CD14-positive monocyte (primary cell): ENCODE measurements at regions not wholly inside any gene's neighbourhood (a gene's known extent, or its start where the extent isn't known, plus 50 kb on each side); places are given as distances from the start of the nearest gene placed in this dataset.
"Not testable (repeated sequence)": the region's sequence is repeated elsewhere in the genome, so short reads cannot be mapped to it uniquely, and the experiment has no call there.

Experiments used
- DNase-seq, 3 donors: peaks; one replicate each; pipeline ENCODE4 v3.0.0-alpha.2; 2011 to 2022
- H2AFZ ChIP-seq: 2 replicates; pipeline ENCODE4 v1.6.0; 2012; ENCODE audit warnings: mild to moderate bottlenecking, low read depth, low read length, inconsistent platforms; ENCODE audit not compliant: insufficient read depth, poor library complexity, severe bottlenecking
- H3K27ac ChIP-seq, 2 donors: 1 replicate in 1 of 2; 2 replicates in 1 of 2; pipeline ENCODE4 v1.5.1; 2012 to 2013; ENCODE audit warnings: low read length in 2 of 2, control low read depth in 1 of 2, inconsistent platforms in 1 of 2, low read depth in 1 of 2, mild to moderate bottlenecking in 1 of 2
- H3K27me3 ChIP-seq, 2 donors: one replicate each; pipeline versions ENCODE4 v1.6.0 to v1.6.1; 2011 to 2013; ENCODE audit warnings: low read length in 2 of 2; ENCODE audit not compliant: control insufficient read depth in 2 of 2, insufficient read depth in 2 of 2
- H3K36me3 ChIP-seq, 2 donors: replicated peaks in 1 of 2; 1 replicate in 1 of 2; 2 replicates in 1 of 2; pipeline versions ENCODE4 v1.5.1 to v1.6.1; 2012 to 2013; ENCODE audit warnings: low read length in 2 of 2, control low read depth in 1 of 2, inconsistent platforms in 1 of 2, mild to moderate bottlenecking in 1 of 2; ENCODE audit not compliant: insufficient read depth in 2 of 2, control insufficient read depth in 1 of 2
- H3K4me1 ChIP-seq, 2 donors: 1 replicate in 1 of 2; 2 replicates in 1 of 2; pipeline versions ENCODE4 v1.5.1 to v1.6.1; 2012 to 2013; ENCODE audit warnings: low read length in 2 of 2, control low read depth in 1 of 2, inconsistent platforms in 1 of 2, mild to moderate bottlenecking in 1 of 2, moderate library complexity in 1 of 2; ENCODE audit not compliant: insufficient read depth in 2 of 2, control insufficient read depth in 1 of 2
- H3K4me2 ChIP-seq: replicated peaks from 2 replicates; pipeline ENCODE3; 2012; ENCODE audit warnings: low read length, moderate library complexity, mild to moderate bottlenecking; ENCODE audit not compliant: poor library complexity, severe bottlenecking; ENCODE audit errors: extremely low read depth
- H3K4me3 ChIP-seq, 3 experiments: fragments of 200-600 bp in 1 of 3; sonication (generic) in 1 of 3; replicated peaks in 1 of 3; 1 replicate in 2 of 3; 2 replicates in 1 of 3; pipeline ENCODE4 v1.5.1; 2011 to 2013; ENCODE audit warnings: low read length in 3 of 3, mild to moderate bottlenecking in 3 of 3, control low read depth in 2 of 3, low read depth in 2 of 3, inconsistent platforms in 1 of 3, moderate library complexity in 1 of 3
- H3K79me2 ChIP-seq: 2 replicates; pipeline ENCODE4 v1.6.0; 2012; ENCODE audit warnings: mild to moderate bottlenecking, control low read depth, inconsistent platforms, low read length, moderate library complexity; ENCODE audit not compliant: insufficient read depth
- H3K9ac ChIP-seq: 2 replicates; pipeline ENCODE4 v1.6.0; 2017; ENCODE audit warnings: low read length, mild to moderate bottlenecking; ENCODE audit not compliant: insufficient read depth, poor library complexity, severe bottlenecking
- H3K9me3 ChIP-seq, 2 donors: replicated peaks in 1 of 2; 1 replicate in 1 of 2; 2 replicates in 1 of 2; pipeline versions ENCODE4 v1.5.1 to v1.6.1; 2012 to 2013; ENCODE audit warnings: low read length in 2 of 2, control low read depth in 1 of 2; ENCODE audit not compliant: control insufficient read depth in 1 of 2, insufficient read depth in 1 of 2
- H4K20me1 ChIP-seq: 2 replicates; pipeline ENCODE4 v1.6.0; 2012; ENCODE audit warnings: mild to moderate bottlenecking, low read length, control low read depth, moderate library complexity; ENCODE audit not compliant: insufficient read depth
- H3K27ac Mint-ChIP-seq, 7 donors: one replicate each; pipeline ENCODE4 v1.8.0; 2020; ENCODE audit warnings: mild to moderate bottlenecking in 7 of 7, mixed read lengths in 7 of 7, moderate library complexity in 6 of 7, inconsistent platforms in 2 of 7
- H3K27me3 Mint-ChIP-seq, 3 donors: one replicate each; pipeline ENCODE4 v1.8.0; 2021 to 2022; ENCODE audit warnings: low read depth in 3 of 3, mild to moderate bottlenecking in 3 of 3, mixed read lengths in 3 of 3, moderate library complexity in 3 of 3, inconsistent platforms in 1 of 3
- H3K36me3 Mint-ChIP-seq, 2 donors: one replicate each; pipeline ENCODE4 v1.8.0; 2020; ENCODE audit warnings: mixed read lengths in 2 of 2, inconsistent platforms in 1 of 2, mild to moderate bottlenecking in 1 of 2
- H3K4me1 Mint-ChIP-seq: one replicate; pipeline ENCODE4 v1.8.0; 2020; ENCODE audit warnings: mild to moderate bottlenecking, mixed read lengths
- H3K4me3 Mint-ChIP-seq, 2 donors: one replicate each; pipeline ENCODE4 v1.8.0; 2020; ENCODE audit warnings: mild to moderate bottlenecking in 2 of 2, mixed read lengths in 2 of 2, moderate library complexity in 1 of 2
- H3K9me3 Mint-ChIP-seq, 7 donors: one replicate each; pipeline ENCODE4 v1.8.0; 2020 to 2022; ENCODE audit warnings: mixed read lengths in 7 of 7, mild to moderate bottlenecking in 6 of 7, moderate library complexity in 6 of 7, inconsistent platforms in 2 of 7
- WGBS: methylation state at CpG from one replicate; pipeline ENCODE4 v1.1.5; 2013; ENCODE audit warnings: missing lambda C conversion rate; ENCODE audit not compliant: insufficient coverage; 5-methylcytosine and 5-hydroxymethylcytosine counted together
- intact Hi-C, 2 donors: fragments of 100-400 bp; cut with micrococcal nuclease; formaldehyde crosslinking; loops; one replicate each; pipeline versions ENCODE4 v1.15.0 to v1.15.1; 2023

DNA sequence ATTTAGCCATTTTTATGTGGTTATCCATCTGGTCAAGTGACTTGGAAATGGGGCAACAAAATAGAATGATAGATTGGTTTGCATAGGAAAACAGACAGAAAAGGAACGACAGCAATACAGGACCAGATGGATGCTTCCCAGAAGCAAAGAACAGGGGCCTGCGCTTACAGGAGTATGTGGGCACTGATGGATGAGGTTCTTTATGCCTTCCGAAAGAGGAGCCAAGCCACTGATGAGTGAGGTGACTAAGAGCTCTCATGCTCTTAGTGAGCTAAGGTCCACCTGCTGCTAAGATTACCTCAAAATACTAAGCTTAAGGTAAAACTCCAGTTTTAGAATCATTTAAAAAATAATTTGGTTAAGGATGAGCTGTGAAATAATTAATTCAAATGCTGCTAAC lies 247.4 kb upstream of the FAM240B start:
- H3K4me3 Mint-ChIP-seq, H3K4me1 Mint-ChIP-seq, H3K4me3 ChIP-seq, H3K4me1 ChIP-seq, DNase-seq, H3K27ac ChIP-seq, H3K9me3 Mint-ChIP-seq, H3K27me3 Mint-ChIP-seq, H3K79me2 ChIP-seq, H3K27ac Mint-ChIP-seq, H3K36me3 ChIP-seq, H2AFZ ChIP-seq, H3K36me3 Mint-ChIP-seq, H3K27me3 ChIP-seq, H3K9ac ChIP-seq, intact Hi-C loops, H3K4me2 ChIP-seq, H3K9me3 ChIP-seq, H4K20me1 ChIP-seq: not testable (repeated sequence)
- no CpG with 5 or more reads among the region's 3 CpGs for WGBS

DNA sequence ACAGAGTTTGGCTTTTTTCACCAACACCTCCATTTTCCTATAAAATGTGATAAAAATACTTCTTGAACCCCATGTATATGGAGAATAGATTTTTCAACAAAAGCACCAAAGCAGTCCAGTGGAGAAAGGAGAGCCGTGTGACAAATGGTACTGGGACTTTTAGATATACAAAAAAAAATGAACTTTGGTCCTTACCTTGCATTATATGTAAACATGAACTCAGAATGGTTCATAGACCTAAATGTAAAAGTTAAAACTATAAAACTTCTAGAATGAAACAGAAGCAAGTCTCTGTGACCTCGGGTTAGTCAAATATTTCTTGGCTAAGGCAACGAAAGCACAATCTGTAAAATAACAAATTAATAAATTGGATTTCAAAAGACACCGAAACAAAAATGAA lies 239.9 kb upstream of the FAM240B start:
- H2AFZ ChIP-seq, H3K27me3 Mint-ChIP-seq, H3K9me3 Mint-ChIP-seq, H3K36me3 Mint-ChIP-seq, intact Hi-C loops, H3K4me3 ChIP-seq, DNase-seq, H3K4me2 ChIP-seq, H3K4me1 Mint-ChIP-seq, H3K27ac ChIP-seq, H3K36me3 ChIP-seq, H3K79me2 ChIP-seq, H3K4me1 ChIP-seq, H3K4me3 Mint-ChIP-seq, H4K20me1 ChIP-seq, H3K27me3 ChIP-seq, H3K9ac ChIP-seq, H3K27ac Mint-ChIP-seq, H3K9me3 ChIP-seq: not testable (repeated sequence)
- no CpG with 5 or more reads among the region's 4 CpGs for WGBS

DNA sequence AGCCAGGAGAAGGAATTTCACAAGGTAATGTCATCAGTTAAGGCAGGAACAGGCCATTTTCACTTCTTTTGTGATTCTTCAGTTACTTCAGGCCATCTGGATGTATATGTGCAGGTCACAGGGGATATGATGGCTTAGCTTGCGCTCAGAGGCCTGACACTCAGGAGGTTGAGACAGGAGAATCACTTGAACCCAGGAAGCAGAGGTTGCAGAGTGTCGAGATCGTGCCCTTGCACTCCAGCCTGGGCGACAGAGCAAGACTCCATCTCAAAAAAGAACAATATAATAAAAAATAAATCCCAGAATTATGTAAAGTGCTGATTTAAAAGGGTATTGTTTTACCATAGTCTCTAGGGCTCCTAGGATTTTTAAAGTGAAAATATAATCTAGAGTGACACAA lies 235.9 kb upstream of the FAM240B start:
- H4K20me1 ChIP-seq, H3K36me3 ChIP-seq, H3K4me1 ChIP-seq, H3K27me3 ChIP-seq, H3K9ac ChIP-seq, H3K4me1 Mint-ChIP-seq, H3K27ac Mint-ChIP-seq, H3K9me3 ChIP-seq, H3K4me2 ChIP-seq, H3K9me3 Mint-ChIP-seq, H3K4me3 Mint-ChIP-seq, intact Hi-C loops, H3K36me3 Mint-ChIP-seq, H3K27ac ChIP-seq, H3K79me2 ChIP-seq, DNase-seq, H3K4me3 ChIP-seq, H3K27me3 Mint-ChIP-seq, H2AFZ ChIP-seq: not testable (repeated sequence)
- WGBS, result 80% methylated on average over 1 of the region's 4 CpGs

DNA sequence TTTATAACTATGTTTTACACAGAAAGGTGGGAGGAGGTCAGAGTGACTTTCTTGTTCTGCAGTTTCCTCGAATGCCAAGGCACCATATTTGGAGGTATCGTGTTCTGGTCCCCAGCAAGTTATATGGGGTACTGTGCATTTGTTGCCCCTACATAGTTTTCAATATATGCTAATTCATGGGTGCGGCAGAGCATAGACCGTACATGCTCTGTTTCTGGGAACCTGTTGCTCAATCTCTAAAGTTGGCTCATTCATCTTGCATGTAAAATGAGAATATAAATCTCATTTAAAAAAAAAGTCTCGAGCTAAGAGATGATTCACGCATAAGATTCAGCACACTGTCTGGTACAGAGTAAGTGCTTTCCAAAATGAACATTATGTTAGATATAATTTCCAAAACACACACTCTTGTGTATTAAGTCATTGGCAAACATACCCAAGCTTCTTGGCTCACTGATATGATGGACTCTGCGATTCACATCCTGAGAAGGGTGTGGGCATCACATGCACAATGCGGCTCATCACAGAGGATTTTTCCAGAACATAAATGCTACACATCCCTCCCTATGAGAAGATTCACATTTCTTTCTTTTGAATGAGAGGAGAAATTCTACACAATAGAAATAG lies 232.9 kb upstream of the FAM240B start:
- not testable (repeated sequence) for DNase-seq
- no CpG with 5 or more reads among the region's 8 CpGs for WGBS

More for the DNA sequence above, 232.9 kb upstream of the FAM240B start:
- H2AFZ ChIP-seq, H3K27me3 ChIP-seq, H3K27ac Mint-ChIP-seq, H3K79me2 ChIP-seq, H3K4me1 Mint-ChIP-seq, H3K4me2 ChIP-seq, H3K36me3 ChIP-seq, H3K27ac ChIP-seq, H3K9ac ChIP-seq, H3K9me3 Mint-ChIP-seq, H3K36me3 Mint-ChIP-seq, H4K20me1 ChIP-seq, H3K27me3 Mint-ChIP-seq, H3K4me1 ChIP-seq, H3K4me3 Mint-ChIP-seq, intact Hi-C loops, H3K4me3 ChIP-seq, H3K9me3 ChIP-seq: not testable (repeated sequence)
